ENCODE measurements at regions not wholly inside any gene's neighbourhood (a gene's known extent, or its start where the extent isn't known, plus 50 kb on each side); places are given as distances from the start of the nearest gene placed in this dataset.

DNA sequence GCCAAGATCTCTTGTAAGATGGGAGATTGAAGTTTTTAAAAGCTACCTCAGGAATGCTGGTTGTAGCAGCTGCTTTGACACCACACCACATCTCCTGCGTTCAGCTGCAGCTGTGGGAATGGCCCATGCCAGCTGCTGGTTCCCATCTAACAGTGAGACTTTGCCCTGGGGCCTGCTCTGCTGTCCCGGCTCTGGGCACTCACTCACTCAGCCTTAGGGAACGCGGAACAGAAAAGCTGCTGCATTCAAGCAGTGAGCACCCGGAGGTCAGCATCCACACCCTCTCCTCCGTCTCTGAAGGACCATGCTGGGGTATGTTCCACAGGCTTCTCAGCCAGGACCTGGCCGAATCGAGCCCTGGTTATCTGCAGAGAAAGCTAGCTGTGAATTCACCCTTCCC is 197.1 kb upstream of the CXCL12 start:
- Histone ChIP-seq H3K4me1 (ENCODE audit: insufficient read depth, insufficient read length) (no peaks in the 10 kb centered on the region), H3K9ac (ENCODE audit: insufficient read length, low read depth) (no peak overlapping the region), H3K9me3 (ENCODE audit: insufficient read depth, low read length) (no peaks in the 10 kb centered on the region), H3K4me3 (ENCODE audit: insufficient read length, low read depth) (no peak overlapping the region), H3K27me3 (ENCODE audit: insufficient read depth, insufficient read length) (no peaks in the 10 kb centered on the region), H3K36me3 (ENCODE audit: insufficient read depth, insufficient read length, low read length) (no peaks in the 10 kb centered on the region)
- DNase-seq (ENCODE audit: low read depth, low spot score): no peak
- TF ChIP-seq ZNF274 (IDR thresholded peaks at IDR 0.05; ENCODE audit: low read depth, low read length) (no peak), SUZ12 (IDR thresholded peaks at IDR 0.05; ENCODE audit: extremely low read depth, insufficient read depth, insufficient read length) (no peak), YY1 (IDR thresholded peaks at IDR 0.05; ENCODE audit: insufficient read depth, insufficient read length) (no peak)

DNA sequence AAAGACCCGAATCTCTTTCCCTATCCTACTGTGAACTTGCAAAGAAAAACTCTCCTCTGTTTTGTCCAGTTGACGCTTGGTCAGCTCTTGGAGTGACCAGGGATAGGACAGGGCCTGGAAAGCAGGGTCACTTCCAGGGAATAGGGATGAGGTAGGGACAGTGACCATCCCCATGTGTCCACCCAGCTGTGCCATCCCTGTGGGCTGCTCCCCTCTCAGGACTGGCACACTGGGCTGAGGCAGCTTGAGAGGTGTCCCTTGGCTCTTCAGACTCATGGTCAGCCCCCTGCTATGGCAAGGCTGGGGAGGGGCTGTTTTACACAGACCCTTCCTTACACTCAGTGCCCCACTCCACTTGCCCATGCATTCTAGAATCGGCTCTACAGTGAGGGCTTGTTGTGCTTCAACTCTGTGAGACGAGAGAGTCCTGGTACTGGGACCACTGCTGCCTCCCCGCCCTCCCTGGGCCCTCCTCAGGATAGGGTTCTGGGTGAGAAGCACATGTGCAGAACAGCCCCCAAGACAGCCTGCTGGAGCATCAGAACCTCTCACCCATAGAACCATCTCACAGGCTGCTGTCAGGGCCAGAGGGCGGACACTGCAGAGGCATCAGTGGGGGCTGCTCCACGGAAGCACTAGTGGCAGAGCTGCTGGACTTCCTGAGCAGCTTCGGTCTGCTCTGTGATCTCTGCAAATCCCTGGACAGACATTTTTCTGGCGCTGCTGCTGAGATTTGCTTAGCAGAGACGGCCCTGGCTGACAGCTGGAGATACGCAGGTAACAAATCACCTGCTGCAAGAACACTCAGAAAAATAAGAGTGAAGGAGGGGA is 202.8 kb upstream of the CXCL12 start:
- TF ChIP-seq ZNF274 (IDR thresholded peaks at IDR 0.05; ENCODE audit: low read depth, low read length): no peak
- no peak for TF ChIP-seq YY1 (IDR thresholded peaks at IDR 0.05; ENCODE audit: insufficient read depth, insufficient read length)
- TF ChIP-seq SUZ12 (IDR thresholded peaks at IDR 0.05; ENCODE audit: extremely low read depth, insufficient read depth, insufficient read length): no peak
- no peaks in the 10 kb centered on the region for H3K4me1 ChIP-seq (ENCODE audit: insufficient read depth, insufficient read length)
- H3K36me3 ChIP-seq (ENCODE audit: insufficient read depth, insufficient read length, low read length): no peaks in the 10 kb centered on the region
- no peaks in the 10 kb centered on the region for H3K9me3 ChIP-seq (ENCODE audit: insufficient read depth, low read length)
- H3K9ac ChIP-seq (ENCODE audit: insufficient read length, low read depth): no peak overlapping the region
- DNase-seq (ENCODE audit: low read depth, low spot score): no peak
- H3K4me3 ChIP-seq (ENCODE audit: insufficient read length, low read depth): no peak overlapping the region
- no peaks in the 10 kb centered on the region for H3K27me3 ChIP-seq (ENCODE audit: insufficient read depth, insufficient read length)

DNA sequence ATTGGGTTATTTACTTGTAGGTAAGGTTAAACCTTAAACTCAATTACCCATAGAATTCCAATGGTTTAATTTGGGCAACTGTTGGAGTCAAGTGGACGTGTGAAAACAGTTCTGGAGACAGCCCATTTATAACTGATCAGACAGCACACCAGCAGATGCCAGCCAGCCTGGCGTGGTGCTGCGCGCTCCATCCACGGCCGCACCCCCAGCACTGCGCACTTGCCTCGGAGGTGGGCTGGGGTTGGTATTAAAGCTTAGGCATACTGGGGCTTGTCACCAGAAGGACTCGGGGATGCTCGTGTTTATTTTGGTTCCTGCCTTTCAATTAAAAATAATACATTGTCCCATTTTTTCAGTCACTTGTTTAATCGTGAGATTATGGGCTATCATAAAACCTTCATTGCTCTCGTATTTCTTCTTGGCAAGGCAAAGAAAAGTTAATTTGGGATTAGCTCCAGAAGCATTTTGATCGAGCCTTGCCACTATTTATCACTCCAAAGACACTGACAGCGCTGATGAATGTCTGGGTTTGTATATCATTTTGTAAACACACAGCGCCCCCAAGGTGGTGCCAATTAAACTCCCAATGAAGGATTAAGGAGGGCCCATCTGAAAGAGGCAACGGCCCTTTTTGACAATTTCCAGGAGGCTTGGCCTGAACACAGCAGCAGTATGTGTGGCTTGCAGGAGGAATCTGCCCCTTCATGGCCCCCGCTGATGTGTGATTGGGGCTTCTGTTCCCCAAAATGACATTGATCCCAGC is 204.5 kb upstream of the CXCL12 start:
- Histone ChIP-seq H3K4me1 (ENCODE audit: insufficient read depth, insufficient read length) (no peaks in the 10 kb centered on the region), H3K36me3 (ENCODE audit: insufficient read depth, insufficient read length, low read length) (no peaks in the 10 kb centered on the region), H3K4me3 (ENCODE audit: insufficient read length, low read depth) (no peak overlapping the region), H3K9me3 (ENCODE audit: insufficient read depth, low read length) (no peaks in the 10 kb centered on the region), H3K27me3 (ENCODE audit: insufficient read depth, insufficient read length) (no peaks in the 10 kb centered on the region), H3K9ac (ENCODE audit: insufficient read length, low read depth) (no peak overlapping the region)
- no peak for TF ChIP-seq SUZ12 (IDR thresholded peaks at IDR 0.05; ENCODE audit: extremely low read depth, insufficient read depth, insufficient read length)
- TF ChIP-seq YY1 (IDR thresholded peaks at IDR 0.05; ENCODE audit: insufficient read depth, insufficient read length): no peak
- TF ChIP-seq ZNF274 (IDR thresholded peaks at IDR 0.05; ENCODE audit: low read depth, low read length): no peak
- no peak for DNase-seq (ENCODE audit: low read depth, low spot score)

DNA sequence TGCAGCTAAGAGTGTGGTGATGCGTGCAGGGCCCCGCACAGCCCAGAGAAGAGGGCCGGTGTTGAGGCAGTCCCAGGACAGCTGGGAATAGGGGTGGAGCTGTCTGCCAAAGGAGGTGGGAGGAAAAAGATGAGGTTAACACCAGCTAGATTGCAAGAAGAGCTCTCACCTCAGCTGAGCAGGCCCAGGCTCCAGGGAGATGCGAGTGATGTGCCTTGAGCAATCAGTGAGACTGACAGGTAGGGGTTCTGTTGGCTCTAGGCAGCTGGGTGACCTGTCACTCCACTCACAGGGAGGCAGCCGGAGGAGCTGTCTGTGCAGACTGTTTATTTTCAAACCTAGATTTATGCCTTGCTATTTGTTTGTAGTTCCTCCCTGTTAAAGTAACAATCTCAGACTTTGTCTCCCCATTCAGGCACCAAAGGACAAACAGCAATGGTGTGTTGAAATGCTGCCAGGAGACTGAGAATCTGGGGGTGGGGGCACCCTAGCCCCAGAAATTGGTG is 205.1 kb upstream of the CXCL12 start:
- Histone ChIP-seq H3K27me3 (ENCODE audit: insufficient read depth, insufficient read length) (no peaks in the 10 kb centered on the region), H3K9me3 (ENCODE audit: insufficient read depth, low read length) (no peaks in the 10 kb centered on the region), H3K36me3 (ENCODE audit: insufficient read depth, insufficient read length, low read length) (no peaks in the 10 kb centered on the region), H3K4me1 (ENCODE audit: insufficient read depth, insufficient read length) (no peaks in the 10 kb centered on the region), H3K4me3 (ENCODE audit: insufficient read length, low read depth) (no peak overlapping the region), H3K9ac (ENCODE audit: insufficient read length, low read depth) (no peak overlapping the region)
- no peak for DNase-seq (ENCODE audit: low read depth, low spot score)
- no peak for TF ChIP-seq YY1 (IDR thresholded peaks at IDR 0.05; ENCODE audit: insufficient read depth, insufficient read length)
- no peak for TF ChIP-seq ZNF274 (IDR thresholded peaks at IDR 0.05; ENCODE audit: low read depth, low read length)
- TF ChIP-seq SUZ12 (IDR thresholded peaks at IDR 0.05; ENCODE audit: extremely low read depth, insufficient read depth, insufficient read length): no peak

DNA sequence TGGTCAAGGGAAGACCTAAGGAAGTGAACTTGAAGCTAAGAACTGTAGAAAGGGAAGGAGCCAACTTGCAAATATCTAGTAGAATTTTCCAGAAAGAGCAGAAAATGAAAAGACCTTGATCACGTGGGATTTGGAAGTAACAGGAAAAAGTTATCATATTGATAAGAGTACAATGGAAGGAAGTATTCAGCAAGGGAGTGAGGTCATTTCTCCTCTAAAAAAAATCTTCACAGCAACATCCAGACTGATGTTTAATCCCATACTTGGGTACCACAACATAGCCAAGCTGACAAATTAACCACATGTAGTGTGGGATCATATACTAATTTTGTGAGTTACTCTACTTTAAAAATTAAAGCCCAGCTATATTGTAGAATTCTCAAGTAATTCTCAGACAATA is 207.0 kb upstream of the CXCL12 start:
- no peak for DNase-seq (ENCODE audit: low read depth, low spot score)

DNA sequence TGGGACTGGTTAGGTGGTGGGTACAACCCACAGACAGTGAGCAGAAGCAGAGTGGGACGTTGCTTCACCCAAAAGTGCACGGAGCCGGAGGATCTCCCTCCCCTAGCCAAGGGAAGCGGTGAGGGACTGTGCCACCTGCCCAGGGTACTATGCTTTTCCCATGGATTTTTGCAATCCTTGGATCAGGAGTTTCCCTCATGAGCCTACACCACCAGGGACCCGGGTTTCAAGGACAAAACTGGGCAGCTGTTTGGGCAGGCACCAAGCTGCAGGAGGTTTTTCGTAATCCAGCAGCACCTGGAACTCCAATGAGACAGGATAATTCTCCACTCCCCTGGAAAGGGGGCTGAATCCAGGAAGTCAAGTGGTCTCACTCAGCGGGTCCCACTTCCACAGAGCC is 209.1 kb upstream of the CXCL12 start:
- Histone ChIP-seq H3K36me3 (ENCODE audit: insufficient read depth, insufficient read length, low read length) (no peaks in the 10 kb centered on the region), H3K9ac (ENCODE audit: insufficient read length, low read depth) (no peak overlapping the region), H3K4me1 (ENCODE audit: insufficient read depth, insufficient read length) (no peaks in the 10 kb centered on the region), H3K27me3 (ENCODE audit: insufficient read depth, insufficient read length) (no peaks in the 10 kb centered on the region), H3K4me3 (ENCODE audit: insufficient read length, low read depth) (no peak overlapping the region), H3K9me3 (ENCODE audit: insufficient read depth, low read length) (no peaks in the 10 kb centered on the region)
- DNase-seq (ENCODE audit: low read depth, low spot score): no peak
- TF ChIP-seq ZNF274 (IDR thresholded peaks at IDR 0.05; ENCODE audit: low read depth, low read length) (no peak), YY1 (IDR thresholded peaks at IDR 0.05; ENCODE audit: insufficient read depth, insufficient read length) (no peak), SUZ12 (IDR thresholded peaks at IDR 0.05; ENCODE audit: extremely low read depth, insufficient read depth, insufficient read length) (no peak)

More for the DNA sequence above, 207.0 kb upstream of the CXCL12 start:
- Histone ChIP-seq H3K4me3 (ENCODE audit: insufficient read length, low read depth) (no peak overlapping the region), H3K36me3 (ENCODE audit: insufficient read depth, insufficient read length, low read length) (no peaks in the 10 kb centered on the region), H3K27me3 (ENCODE audit: insufficient read depth, insufficient read length) (no peaks in the 10 kb centered on the region), H3K4me1 (ENCODE audit: insufficient read depth, insufficient read length) (no peaks in the 10 kb centered on the region), H3K9me3 (ENCODE audit: insufficient read depth, low read length) (no peaks in the 10 kb centered on the region), H3K9ac (ENCODE audit: insufficient read length, low read depth) (no peak overlapping the region)
- no peak for TF ChIP-seq SUZ12 (IDR thresholded peaks at IDR 0.05; ENCODE audit: extremely low read depth, insufficient read depth, insufficient read length)
- TF ChIP-seq ZNF274 (IDR thresholded peaks at IDR 0.05; ENCODE audit: low read depth, low read length): no peak
- TF ChIP-seq YY1 (IDR thresholded peaks at IDR 0.05; ENCODE audit: insufficient read depth, insufficient read length): no peak

DNA sequence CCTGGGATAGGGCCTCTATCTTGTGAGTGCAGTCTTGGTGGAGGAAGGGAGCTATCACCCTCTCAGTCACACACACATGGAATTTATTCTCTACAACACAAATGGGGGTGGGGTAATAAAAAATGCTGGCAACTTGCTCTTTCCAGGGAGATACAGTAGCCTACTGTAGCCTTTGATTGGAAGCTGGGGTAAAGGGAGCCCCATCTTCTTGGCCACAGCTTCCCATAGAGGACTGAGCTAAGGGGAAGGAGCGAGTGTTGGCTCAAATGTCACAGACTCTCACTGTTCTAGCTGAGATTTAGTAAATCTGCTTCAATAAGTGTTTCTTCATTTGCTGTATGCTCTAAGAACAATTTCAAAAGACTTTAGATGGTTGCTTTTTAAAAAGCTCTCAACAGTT is 222.2 kb upstream of the CXCL12 start:
- DNase-seq (ENCODE audit: low read depth, low spot score): no peak
- H3K9me3 ChIP-seq (ENCODE audit: insufficient read depth, low read length): no peaks in the 10 kb centered on the region
- no peak overlapping the region for H3K4me3 ChIP-seq (ENCODE audit: insufficient read length, low read depth)
- no peaks in the 10 kb centered on the region for H3K4me1 ChIP-seq (ENCODE audit: insufficient read depth, insufficient read length)
- no peaks in the 10 kb centered on the region for H3K36me3 ChIP-seq (ENCODE audit: insufficient read depth, insufficient read length, low read length)
- no peaks in the 10 kb centered on the region for H3K27me3 ChIP-seq (ENCODE audit: insufficient read depth, insufficient read length)
- no peak overlapping the region for H3K9ac ChIP-seq (ENCODE audit: insufficient read length, low read depth)
- TF ChIP-seq SUZ12 (IDR thresholded peaks at IDR 0.05; ENCODE audit: extremely low read depth, insufficient read depth, insufficient read length) (no peak), ZNF274 (IDR thresholded peaks at IDR 0.05; ENCODE audit: low read depth, low read length) (no peak), YY1 (IDR thresholded peaks at IDR 0.05; ENCODE audit: insufficient read depth, insufficient read length) (no peak)
